SHP77 treated with DMSO at 0.1 percent for 48 hours (cell line): ENCODE measurements at regions not wholly inside any gene's neighbourhood (a gene's known extent, or its start where the extent isn't known, plus 50 kb on each side); places are given as distances from the start of the nearest gene placed in this dataset.
A peak's percentile ranks its signal among the peaks of the same experiment; 100 is the strongest.
"Not testable (repeated sequence)": the region's sequence is repeated elsewhere in the genome, so short reads cannot be mapped to it uniquely, and the experiment has no call there.

ENCODE experiments used
- DNase-seq: peaks from one replicate; lab custom pipeline; 2025; lab: John Stamatoyannopoulos, UW

DNA sequence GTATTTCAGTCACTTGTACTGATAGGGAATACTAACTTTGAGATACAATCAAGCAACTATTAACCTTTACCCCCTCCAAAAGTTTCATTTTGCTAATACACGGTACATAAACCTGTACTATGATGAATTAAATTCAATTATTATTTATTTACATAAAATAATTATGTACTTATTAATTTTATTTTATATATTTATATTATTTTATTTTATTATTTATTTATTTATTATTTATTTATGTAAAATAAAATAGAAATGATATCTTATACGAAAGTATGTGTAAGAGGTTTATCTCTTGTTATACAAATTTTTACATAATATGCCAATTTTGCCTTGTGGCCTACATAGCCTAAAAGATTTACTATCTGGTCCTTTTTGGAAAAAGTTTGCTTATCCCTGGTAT, 564.3 kb downstream of the SLITRK5 start:
- no peak for DNase-seq

GRCh38 chr13:88246239-88246638, 575.1 kb downstream of the SLITRK5 start:
- DNase-seq, result peak; percentile 42

DNA sequence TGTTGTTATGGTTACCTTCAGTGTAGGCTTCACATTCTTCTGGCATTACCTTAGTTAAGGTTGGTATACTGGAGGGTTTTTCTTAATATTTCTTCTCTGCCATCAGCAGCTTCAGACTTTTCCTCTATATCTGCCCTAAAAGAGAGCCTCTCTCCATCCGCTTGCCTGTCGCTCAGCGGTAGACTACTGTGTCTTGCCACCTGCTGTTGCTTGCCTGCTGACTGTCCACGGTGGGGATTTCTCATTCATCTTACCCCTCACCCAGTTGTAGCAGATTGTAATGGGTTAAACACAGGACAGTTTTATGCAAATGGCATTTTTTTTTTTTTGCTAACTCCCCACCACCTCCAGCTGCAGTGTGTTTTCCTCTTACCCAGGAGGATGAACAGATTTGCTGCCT, 577.2 kb downstream of the SLITRK5 start:
- DNase-seq, result no peak

DNA sequence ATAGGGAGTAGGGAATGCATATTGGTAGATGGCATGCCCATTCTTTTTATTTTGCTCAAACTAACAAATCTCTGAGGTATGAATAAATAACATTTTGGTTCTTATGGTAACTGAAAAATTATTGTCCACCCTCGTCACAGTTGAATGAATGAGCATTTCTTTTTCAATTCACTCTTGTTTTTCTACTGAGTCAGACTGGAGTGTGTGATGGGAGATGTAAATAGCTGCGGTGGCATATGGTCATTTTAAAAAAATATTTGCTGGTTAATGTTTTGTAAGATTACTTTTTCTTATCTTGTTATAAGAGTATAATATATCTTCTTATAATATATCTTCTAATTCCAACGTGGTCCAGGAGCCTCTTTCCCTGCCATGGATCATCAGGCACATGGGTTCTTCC, 586.5 kb downstream of the SLITRK5 start:
- DNase-seq, result no peak

GRCh38 chr13:88263808-88264207, 592.6 kb downstream of the SLITRK5 start:
- no peak for DNase-seq

- DNase-seq, result no peak
These were observed 610.7 kb downstream of the SLITRK5 start for GRCh38 chr13:88281841-88282240.

- DNase-seq, result no peak
These were observed 614.2 kb downstream of the SLITRK5 start for GRCh38 chr13:88285329-88285728.

GRCh38 chr13:88288326-88288725, 617.2 kb downstream of the SLITRK5 start:
- no peak for DNase-seq

DNA sequence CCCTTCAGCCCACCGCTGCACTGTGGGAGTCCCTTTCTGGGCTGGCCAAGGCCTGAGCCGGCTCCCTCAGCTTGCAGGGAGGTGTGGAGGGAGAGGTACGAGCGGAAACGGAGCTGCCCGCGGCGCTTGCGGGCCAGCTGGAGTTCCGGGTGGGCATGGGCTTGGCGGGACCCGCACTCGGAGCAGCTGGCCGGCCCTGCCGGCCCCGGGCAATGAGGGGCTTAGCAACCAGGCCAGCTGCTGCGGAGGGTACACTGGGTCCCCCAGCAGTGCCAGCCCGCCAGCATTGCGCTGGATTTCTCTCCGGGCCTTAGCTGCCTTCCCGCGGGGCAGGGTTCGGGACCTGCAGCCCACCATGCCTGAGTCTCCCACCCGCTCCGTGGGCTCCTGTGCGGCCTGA, 620.6 kb downstream of the SLITRK5 start:
- not testable (repeated sequence) for DNase-seq

GRCh38 chr13:88294368-88294767, 623.2 kb downstream of the SLITRK5 start:
- DNase-seq, result no peak

GRCh38 chr13:88303157-88303556, 632.0 kb downstream of the SLITRK5 start:
- no peak for DNase-seq

GRCh38 chr13:88303605-88304004, 632.4 kb downstream of the SLITRK5 start:
- DNase-seq, result no peak

DNA sequence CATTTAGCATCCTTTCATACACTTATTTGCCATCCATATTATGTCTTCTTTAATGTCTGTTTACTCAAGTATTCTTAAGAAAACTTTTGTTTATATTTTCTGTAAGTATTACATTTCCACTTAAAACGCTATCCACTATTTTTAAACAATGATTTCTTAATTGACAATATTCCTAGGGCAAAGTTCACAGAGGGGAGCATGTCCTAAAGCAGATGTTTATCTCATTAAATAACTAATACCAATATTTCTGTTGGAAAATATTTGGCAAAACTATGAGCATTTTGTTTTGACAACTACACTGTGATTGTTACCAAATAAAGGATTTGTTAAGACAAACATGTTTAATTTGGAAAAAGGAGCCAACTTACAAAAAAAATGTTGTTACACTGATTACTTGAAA, 643.3 kb downstream of the SLITRK5 start:
- DNase-seq, result no peak

- no peak for DNase-seq
These were observed 657.9 kb downstream of the SLITRK5 start for GRCh38 chr13:88329066-88329465.

- DNase-seq, result peak; percentile 63
These were observed 668.1 kb downstream of the SLITRK5 start for GRCh38 chr13:88339271-88339741.

DNA sequence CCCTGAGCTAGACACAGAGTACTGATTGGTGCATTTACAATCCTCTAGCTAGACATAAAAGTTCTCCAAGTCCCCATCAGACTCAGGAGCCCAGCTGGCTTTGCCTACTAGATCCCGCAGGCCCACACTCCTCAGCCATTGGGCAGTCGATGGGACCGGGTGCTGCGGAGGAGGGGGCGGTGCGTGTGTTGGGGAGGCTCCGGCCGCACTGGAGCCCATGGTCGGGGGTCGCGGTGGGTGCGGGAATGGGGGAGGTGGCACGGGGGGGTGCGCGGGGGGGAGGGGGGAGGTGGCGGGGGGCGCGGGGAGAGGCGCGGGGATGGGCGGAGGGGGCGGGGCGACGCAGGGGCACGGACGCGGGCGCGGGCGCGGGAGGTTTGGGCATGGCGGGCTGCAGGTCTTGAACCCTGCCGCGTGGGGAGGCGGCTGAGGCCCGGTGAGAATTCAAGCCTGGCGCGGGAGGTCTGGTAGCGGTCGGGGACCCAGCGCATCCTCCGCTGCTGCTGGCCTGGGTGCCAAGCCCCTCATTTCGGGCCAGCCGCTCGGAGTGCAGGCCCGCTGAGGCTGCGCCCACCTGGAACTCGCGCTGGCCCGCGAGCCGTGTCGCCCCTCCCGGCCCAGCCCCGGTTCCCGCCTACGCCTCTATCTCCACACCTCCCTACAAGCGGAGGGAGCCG, 674.1 kb downstream of the SLITRK5 start:
- no peak for DNase-seq

GRCh38 chr13:88360761-88361160, 689.6 kb downstream of the SLITRK5 start:
- no peak for DNase-seq

- no peak for DNase-seq
These were observed 698.7 kb downstream of the SLITRK5 start for GRCh38 chr13:88369866-88370265.

- DNase-seq, result no peak
These were observed 705.7 kb downstream of the SLITRK5 start for GRCh38 chr13:88376760-88377388.

DNA sequence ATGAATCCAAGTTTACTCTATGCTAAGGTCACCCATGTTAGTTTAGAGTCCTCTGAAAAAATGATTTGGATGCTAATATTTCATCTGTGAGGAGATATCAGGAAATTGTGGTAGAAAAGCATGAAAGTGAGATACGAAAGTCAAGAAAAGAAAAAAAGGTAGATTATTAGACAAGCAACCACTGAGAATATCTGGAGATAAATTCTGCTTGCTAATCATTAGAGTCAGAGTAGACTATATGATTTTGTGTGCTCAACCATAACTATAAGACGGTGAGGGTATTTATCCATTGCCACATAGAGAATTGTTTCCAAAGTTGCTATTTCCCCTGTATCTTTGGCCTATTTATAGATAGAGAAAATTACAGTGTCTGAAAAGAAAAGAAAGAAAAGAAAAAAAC, 706.7 kb downstream of the SLITRK5 start:
- DNase-seq, result no peak

DNA sequence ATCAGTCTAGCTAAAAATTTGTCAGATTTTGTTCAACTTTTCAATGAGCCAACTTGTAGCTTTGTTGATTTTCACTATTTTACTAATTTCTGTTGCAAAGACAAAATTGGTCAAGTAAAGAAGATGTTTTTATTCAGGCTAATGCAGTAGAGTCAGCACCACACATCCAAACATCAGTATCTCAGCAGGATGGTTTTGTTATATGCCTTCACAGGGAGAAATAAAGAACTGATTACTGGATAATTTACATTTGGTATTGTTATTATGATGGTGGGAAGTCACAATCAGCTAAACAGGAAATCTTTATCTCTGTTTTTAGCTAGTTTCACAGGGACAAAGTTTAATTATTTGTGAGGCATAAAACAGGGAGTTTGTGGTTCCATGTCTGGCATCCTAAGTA, 713.4 kb downstream of the SLITRK5 start:
- DNase-seq, result no peak

- DNase-seq, result no peak
These were observed 724.6 kb downstream of the SLITRK5 start for GRCh38 chr13:88395804-88396203.

DNA sequence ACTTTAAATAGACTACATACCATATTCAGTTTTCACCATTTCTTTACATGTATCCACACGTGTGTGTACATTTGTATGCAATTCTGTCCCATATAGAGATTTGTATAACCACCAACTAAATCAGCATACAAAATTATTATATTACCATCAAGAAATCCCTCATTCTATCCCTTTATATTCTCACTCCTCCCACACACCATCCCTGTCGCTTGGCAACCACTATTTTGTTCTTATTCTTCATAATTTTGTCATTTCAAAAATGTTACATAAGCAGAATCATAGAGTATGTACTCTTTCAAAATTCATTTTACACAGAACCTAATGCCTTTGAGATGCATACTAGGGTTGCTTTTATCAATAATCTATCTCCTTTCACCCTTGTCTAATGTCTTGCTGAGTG, 740.5 kb downstream of the SLITRK5 start:
- DNase-seq, result no peak

GRCh38 chr13:88417801-88418200, 746.6 kb downstream of the SLITRK5 start:
- DNase-seq, result no peak
